ENCODE measurements at regions not wholly inside any gene's neighbourhood (a gene's known extent, or its start where the extent isn't known, plus 50 kb on each side); places are given as distances from the start of the nearest gene placed in this dataset.

DNA sequence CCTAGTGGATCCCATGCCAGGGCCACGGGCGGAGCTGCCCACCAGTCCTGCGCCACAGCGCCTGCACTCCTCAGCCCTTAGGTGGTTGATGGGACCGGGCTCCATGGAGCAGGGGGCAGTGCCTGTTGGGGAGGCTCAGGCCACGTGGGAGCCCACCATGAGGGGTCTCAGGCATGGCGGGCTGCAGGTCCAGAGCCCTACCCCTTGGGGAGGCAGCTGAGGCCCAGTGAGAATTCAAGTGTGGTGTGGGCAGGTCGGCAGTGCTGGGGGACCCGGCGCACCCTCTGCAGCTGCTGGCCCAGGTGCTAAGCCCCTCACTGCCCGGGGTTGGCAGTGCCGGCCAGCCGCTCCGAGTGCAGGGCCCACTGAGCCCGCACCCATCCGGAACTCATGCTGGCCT is 139.8 kb upstream of the LYZL2 start:
- TF ChIP-seq CTCF (conservative IDR thresholded peaks at IDR 0.05; ENCODE audit: low read depth) = no peak
- no peak for DNase-seq (ENCODE audit: low spot score)
- POLR2A ChIA-PET (ENCODE audit: low non-redundant PET) = no interaction called here
- no peak overlapping the region for H3K27ac ChIP-seq
- CTCF ChIA-PET = no interaction called here

DNA sequence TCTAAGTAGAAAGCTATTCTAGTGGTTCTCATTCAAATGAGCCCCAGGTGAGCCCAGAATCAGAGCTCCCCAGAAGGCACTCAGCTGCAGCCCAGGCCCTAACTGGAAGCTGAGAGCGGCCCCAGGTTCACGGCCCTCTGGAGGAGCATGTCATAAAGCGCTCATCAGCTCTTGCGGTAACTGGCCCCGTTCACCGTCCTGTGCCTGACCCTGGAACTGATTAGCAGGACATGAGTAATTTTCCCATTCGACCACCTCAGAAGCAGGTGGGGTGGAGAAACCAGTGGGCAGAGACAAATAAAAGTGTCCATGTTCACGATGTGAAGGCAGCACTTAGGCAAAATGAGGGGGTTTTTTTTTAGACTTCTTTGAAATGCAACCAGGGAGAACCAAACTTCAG is 136.1 kb upstream of the LYZL2 start:
- H3K27ac ChIP-seq = no peak overlapping the region
- DNase-seq (ENCODE audit: low spot score) = no peak
- TF ChIP-seq CTCF (conservative IDR thresholded peaks at IDR 0.05; ENCODE audit: low read depth) = no peak
- ChIA-PET POLR2A (ENCODE audit: low non-redundant PET) (interaction anchor here (0.5 kb wide), 1 partner anchor 662 kb away, joined by 3 read pairs; no protein-coding TSS in a partner anchor), CTCF (interaction anchor here (0.6 to 1.0 kb wide), 2 partner anchors 19 to 349 kb away, joined by 3 read pairs; no protein-coding TSS in a partner anchor)

GRCh38 chr10:30765022-30765615 is 135.6 kb upstream of the LYZL2 start:
- H3K27ac ChIP-seq = no peak overlapping the region
- no peak for TF ChIP-seq CTCF (conservative IDR thresholded peaks at IDR 0.05; ENCODE audit: low read depth)
- CTCF ChIA-PET = interaction anchor here (0.6 to 1.0 kb wide), 2 partner anchors 19 to 350 kb away, joined by 3 read pairs; no protein-coding TSS in a partner anchor
- POLR2A ChIA-PET (ENCODE audit: low non-redundant PET) = interaction anchor here (0.5 kb wide), 1 partner anchor 662 kb away, joined by 3 read pairs; no protein-coding TSS in a partner anchor
- no peak for DNase-seq (ENCODE audit: low spot score)

DNA sequence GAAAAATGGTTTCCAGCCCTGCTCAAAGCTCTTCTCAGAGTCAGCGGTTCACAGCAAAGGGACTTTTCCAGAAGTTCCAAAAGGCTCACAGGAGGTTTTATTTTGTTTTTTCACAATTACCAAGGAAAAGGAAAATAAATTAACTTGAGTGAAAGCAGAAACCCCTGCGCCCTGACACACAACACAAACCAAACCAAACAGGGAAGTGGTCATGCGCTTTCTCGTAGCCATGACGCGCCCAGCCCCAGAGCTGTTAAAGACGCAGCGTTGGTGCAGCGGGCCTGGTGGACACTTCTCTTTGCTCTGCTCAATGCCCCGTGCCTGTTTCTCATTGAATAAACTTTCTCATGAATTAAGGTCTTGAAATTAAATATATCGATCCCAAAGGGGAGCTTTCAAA is 134.4 kb upstream of the LYZL2 start:
- CTCF ChIA-PET = no interaction called here
- DNase-seq (ENCODE audit: low spot score) = no peak
- no peak overlapping the region for H3K27ac ChIP-seq
- POLR2A ChIA-PET (ENCODE audit: low non-redundant PET) = no interaction called here
- no peak for TF ChIP-seq CTCF (conservative IDR thresholded peaks at IDR 0.05; ENCODE audit: low read depth)

GRCh38 chr10:30762620-30763019 is 133.1 kb upstream of the LYZL2 start:
- no peak for DNase-seq (ENCODE audit: low spot score)
- H3K27ac ChIP-seq = no peak overlapping the region

GRCh38 chr10:30759423-30759822 is 129.9 kb upstream of the LYZL2 start:
- TF ChIP-seq CTCF (conservative IDR thresholded peaks at IDR 0.05; ENCODE audit: low read depth) = no peak
- H3K27ac ChIP-seq = no peak overlapping the region
- no peak for DNase-seq (ENCODE audit: low spot score)
- ChIA-PET POLR2A (ENCODE audit: low non-redundant PET) (no interaction called here), CTCF (no interaction called here)

More at GRCh38 chr10:30762620-30763019, 133.1 kb upstream of the LYZL2 start:
- ChIA-PET POLR2A (ENCODE audit: low non-redundant PET) (no interaction called here), CTCF (no interaction called here)
- TF ChIP-seq CTCF (conservative IDR thresholded peaks at IDR 0.05; ENCODE audit: low read depth) = no peak

All from RWPE1 (cell line).